NCI-H2171 (cell line): ENCODE measurements at regions not wholly inside any gene's neighbourhood (a gene's known extent, or its start where the extent isn't known, plus 50 kb on each side); places are given as distances from the start of the nearest gene placed in this dataset.

ENCODE experiments used
- DNase-seq: peaks from one replicate; lab custom pipeline; 2025; lab: John Stamatoyannopoulos, UW

- DNase-seq = no peak
Measured at GRCh38 chr9:20197976-20198685, 409.3 kb upstream of the SLC24A2 start.

GRCh38 chr9:20191228-20191840, 402.5 kb upstream of the SLC24A2 start:
- no peak for DNase-seq

GRCh38 chr9:20189871-20190270, 401.0 kb upstream of the SLC24A2 start:
- no peak for DNase-seq

GRCh38 chr9:20188616-20189369, 400.0 kb upstream of the SLC24A2 start:
- no peak for DNase-seq

- no peak for DNase-seq
Measured at GRCh38 chr9:20187318-20187717, 398.5 kb upstream of the SLC24A2 start.

- no peak for DNase-seq
Measured at GRCh38 chr9:20186823-20187222, 398.0 kb upstream of the SLC24A2 start.

- DNase-seq = no peak
Measured at GRCh38 chr9:20186231-20186630, 397.4 kb upstream of the SLC24A2 start.

GRCh38 chr9:20184541-20184940, 395.7 kb upstream of the SLC24A2 start:
- DNase-seq = no peak

GRCh38 chr9:20178679-20179078, 389.8 kb upstream of the SLC24A2 start:
- DNase-seq = no peak

- DNase-seq = no peak
Measured at GRCh38 chr9:20178197-20178596, 389.4 kb upstream of the SLC24A2 start.

- DNase-seq = no peak
Measured at GRCh38 chr9:20170122-20170521, 381.3 kb upstream of the SLC24A2 start.

GRCh38 chr9:20152151-20152725, 363.4 kb upstream of the SLC24A2 start:
- no peak for DNase-seq

GRCh38 chr9:20148416-20148815, 359.6 kb upstream of the SLC24A2 start:
- DNase-seq = no peak

GRCh38 chr9:20144197-20144596, 355.4 kb upstream of the SLC24A2 start:
- no peak for DNase-seq

GRCh38 chr9:20139763-20140290, 351.0 kb upstream of the SLC24A2 start:
- DNase-seq = no peak

- DNase-seq = no peak
Measured at GRCh38 chr9:20138841-20139240, 350.0 kb upstream of the SLC24A2 start.

GRCh38 chr9:20138116-20138515, 349.3 kb upstream of the SLC24A2 start:
- no peak for DNase-seq

- DNase-seq = no peak
Measured at GRCh38 chr9:20137425-20137824, 348.6 kb upstream of the SLC24A2 start.

GRCh38 chr9:20135119-20135697, 346.4 kb upstream of the SLC24A2 start:
- no peak for DNase-seq

- DNase-seq = no peak
Measured at GRCh38 chr9:20125727-20126126, 336.9 kb upstream of the SLC24A2 start.

GRCh38 chr9:20119566-20119965, 330.7 kb upstream of the SLC24A2 start:
- no peak for DNase-seq

- DNase-seq = no peak
Measured at GRCh38 chr9:20117986-20118385, 329.1 kb upstream of the SLC24A2 start.
